H9 (cell line): ENCODE measurements at regions not wholly inside any gene's neighbourhood (a gene's known extent, or its start where the extent isn't known, plus 50 kb on each side); places are given as distances from the start of the nearest gene placed in this dataset.

Experiments
- DNase-seq: peaks from one replicate; pipeline ENCODE4 v3.0.0-alpha.2; 2017
- H2AFZ ChIP-seq: one replicate; pipeline ENCODE4 v1.6.1; 2013; ENCODE audit warnings: mild to moderate bottlenecking, low read length, control low read depth, moderate library complexity
- H2AK5ac ChIP-seq: 2 replicates; pipeline ENCODE4 v1.6.1; 2013; ENCODE audit warnings: low read length, control low read depth, mixed read lengths; ENCODE audit not compliant: insufficient read length
- H2BK120ac ChIP-seq: one replicate; pipeline ENCODE4 v1.6.1; 2013; ENCODE audit warnings: low read depth, mild to moderate bottlenecking, low read length, control low read depth, inconsistent platforms; ENCODE audit not compliant: poor library complexity, severe bottlenecking
- H2BK12ac ChIP-seq: 2 replicates; pipeline ENCODE4 v1.6.1; 2013; ENCODE audit warnings: low read length, control low read depth, mixed read lengths, low read depth; ENCODE audit not compliant: insufficient read length
- H2BK15ac ChIP-seq: 2 replicates; pipeline ENCODE4 v1.6.1; 2013; ENCODE audit warnings: low read depth, low read length, control low read depth
- H2BK20ac ChIP-seq: one replicate; pipeline ENCODE4 v1.6.1; 2013; ENCODE audit warnings: low read depth, mild to moderate bottlenecking, low read length, control low read depth, inconsistent platforms; ENCODE audit not compliant: poor library complexity, severe bottlenecking
- H2BK5ac ChIP-seq: 2 replicates; pipeline ENCODE4 v1.6.1; 2013; ENCODE audit warnings: low read length, control low read depth, mixed read lengths; ENCODE audit not compliant: insufficient read length
- H3K14ac ChIP-seq: 2 replicates; pipeline ENCODE4 v1.6.1; 2013; ENCODE audit warnings: low read length, control low read depth; ENCODE audit not compliant: insufficient read depth
- H3K18ac ChIP-seq: 2 replicates; pipeline ENCODE4 v1.6.1; 2013; ENCODE audit warnings: low read depth, mild to moderate bottlenecking, mixed read lengths, low read length, control low read depth; ENCODE audit not compliant: insufficient read length
- H3K23ac ChIP-seq: 2 replicates; pipeline ENCODE4 v1.6.1; 2013; ENCODE audit warnings: low read length, control low read depth, mixed read lengths, low read depth; ENCODE audit not compliant: insufficient read length
- H3K23me2 ChIP-seq: 2 replicates; pipeline ENCODE4 v1.6.1; 2013; ENCODE audit warnings: low read depth, mild to moderate bottlenecking, mixed read lengths, low read length, control low read depth; ENCODE audit not compliant: insufficient read length, poor library complexity, severe bottlenecking
- H3K27ac ChIP-seq: 2 replicates; pipeline ENCODE4 v1.5.1; 2013; ENCODE audit warnings: low read length, control low read depth, mixed read lengths, low read depth; ENCODE audit not compliant: insufficient read length
- H3K27me3 ChIP-seq: 2 replicates; pipeline ENCODE4 v1.6.1; 2013; ENCODE audit warnings: low read length, control low read depth, inconsistent platforms; ENCODE audit not compliant: insufficient read depth
- H3K4ac ChIP-seq: 2 replicates; pipeline ENCODE4 v1.6.1; 2013; ENCODE audit warnings: low read depth, mild to moderate bottlenecking, control low read depth, inconsistent platforms, low read length, moderate library complexity
- H3K4me1 ChIP-seq: 2 replicates; pipeline ENCODE4 v1.6.1; 2013; ENCODE audit warnings: low read length, control low read depth, inconsistent platforms; ENCODE audit not compliant: insufficient read depth
- H3K4me2 ChIP-seq: 2 replicates; pipeline ENCODE4 v1.6.1; 2013; ENCODE audit warnings: low read length, control low read depth, mixed read lengths; ENCODE audit not compliant: insufficient read length, insufficient read depth
- H3K56ac ChIP-seq: 2 replicates; pipeline ENCODE4 v1.6.1; 2013; ENCODE audit warnings: low read depth, mild to moderate bottlenecking, mixed read lengths, low read length, control low read depth; ENCODE audit not compliant: insufficient read length
- H3K79me1 ChIP-seq: 2 replicates; pipeline ENCODE4 v1.6.1; 2013; ENCODE audit warnings: low read depth, mild to moderate bottlenecking, moderate library complexity, low read length, control low read depth, inconsistent platforms; ENCODE audit not compliant: insufficient read depth, poor library complexity, severe bottlenecking
- H3K79me2 ChIP-seq: 2 replicates; pipeline ENCODE4 v1.6.1; 2013; ENCODE audit warnings: low read length, control low read depth, inconsistent platforms; ENCODE audit not compliant: insufficient read depth
- H3K9ac ChIP-seq: 2 replicates; pipeline ENCODE4 v1.6.1; 2013; ENCODE audit warnings: low read length, control low read depth, mixed read lengths; ENCODE audit not compliant: insufficient read length; ENCODE audit errors: extremely low read depth
- H3K9me3 ChIP-seq: one replicate; pipeline ENCODE4 v1.6.1; 2013; ENCODE audit warnings: low read depth, low read length, inconsistent platforms; ENCODE audit not compliant: control insufficient read depth
- H3T11ph ChIP-seq: one replicate; pipeline ENCODE4 v1.6.1; 2013; ENCODE audit warnings: mild to moderate bottlenecking, low read length, control low read depth, inconsistent platforms
- H4K20me1 ChIP-seq: one replicate; pipeline ENCODE4 v1.6.1; 2013; ENCODE audit not compliant: control insufficient read depth, insufficient read length, insufficient read depth
- H4K5ac ChIP-seq: 2 replicates; pipeline ENCODE4 v1.6.1; 2013; ENCODE audit warnings: low read depth, mild to moderate bottlenecking, mixed read lengths, low read length, control low read depth; ENCODE audit not compliant: insufficient read length
- H4K8ac ChIP-seq: replicated peaks from 2 replicates; pipeline ENCODE4 v1.6.1; 2013; ENCODE audit warnings: low read length, control low read depth, mixed read lengths, low read depth; ENCODE audit not compliant: insufficient read length
- H4K91ac ChIP-seq: 2 replicates; pipeline ENCODE4 v1.6.1; 2013; ENCODE audit warnings: low read depth, mild to moderate bottlenecking, moderate library complexity, mixed read lengths, low read length, control low read depth; ENCODE audit not compliant: insufficient read length
- H3K27ac Mint-ChIP-seq, 3 experiments: 2 replicates in 2 of 3; 3 replicates in 1 of 3; pipeline ENCODE4 v1.8.0; 2020 to 2021; ENCODE audit warnings: mixed read lengths in 3 of 3, mild to moderate bottlenecking in 1 of 3, moderate library complexity in 1 of 3
- H3K27me3 Mint-ChIP-seq: 2 replicates; pipeline ENCODE4 v1.8.0; 2021; ENCODE audit warnings: low read depth, mild to moderate bottlenecking, moderate library complexity, mixed read lengths
- H3K36me3 Mint-ChIP-seq, 3 experiments: 2 replicates in 2 of 3; 3 replicates in 1 of 3; pipeline ENCODE4 v1.8.0; 2020 to 2021; ENCODE audit warnings: low read depth in 3 of 3, mixed read lengths in 3 of 3; ENCODE audit not compliant: insufficient read depth in 1 of 3
- H3K4me1 Mint-ChIP-seq, 2 experiments: 2 replicates each; pipeline ENCODE4 v1.8.0; 2020; ENCODE audit warnings: mixed read lengths in 2 of 2
- H3K4me3 Mint-ChIP-seq, 2 experiments: 2 replicates in 1 of 2; 3 replicates in 1 of 2; pipeline ENCODE4 v1.8.0; 2020 to 2021; ENCODE audit warnings: mild to moderate bottlenecking in 2 of 2, mixed read lengths in 2 of 2, moderate library complexity in 1 of 2
- H3K9me3 Mint-ChIP-seq, 2 experiments: 2 replicates in 1 of 2; 3 replicates in 1 of 2; pipeline ENCODE4 v1.8.0; 2020; ENCODE audit warnings: mild to moderate bottlenecking in 2 of 2, mixed read lengths in 2 of 2, moderate library complexity in 1 of 2
- WGBS: extraction: QIAGEN DNeasy Blood & Tissue Kit; methylation state at CpG from one replicate; pipeline ENCODE4 v1.1.7; 2013; ENCODE audit warnings: missing lambda C conversion rate, low lambda C conversion rate, mixed read lengths; ENCODE audit not compliant: insufficient read length; ENCODE audit errors: extremely low coverage; 5-methylcytosine and 5-hydroxymethylcytosine counted together
- TF ChIP-seq, protein P1 (sequence below): fragments of 200-600 bp; sonication (generic); conservative IDR thresholded peaks from 3 replicates; pipeline ENCODE4 v1.8.0; 2021; ENCODE audit warnings: antibody characterized with exemption, mild to moderate bottlenecking

DNA sequence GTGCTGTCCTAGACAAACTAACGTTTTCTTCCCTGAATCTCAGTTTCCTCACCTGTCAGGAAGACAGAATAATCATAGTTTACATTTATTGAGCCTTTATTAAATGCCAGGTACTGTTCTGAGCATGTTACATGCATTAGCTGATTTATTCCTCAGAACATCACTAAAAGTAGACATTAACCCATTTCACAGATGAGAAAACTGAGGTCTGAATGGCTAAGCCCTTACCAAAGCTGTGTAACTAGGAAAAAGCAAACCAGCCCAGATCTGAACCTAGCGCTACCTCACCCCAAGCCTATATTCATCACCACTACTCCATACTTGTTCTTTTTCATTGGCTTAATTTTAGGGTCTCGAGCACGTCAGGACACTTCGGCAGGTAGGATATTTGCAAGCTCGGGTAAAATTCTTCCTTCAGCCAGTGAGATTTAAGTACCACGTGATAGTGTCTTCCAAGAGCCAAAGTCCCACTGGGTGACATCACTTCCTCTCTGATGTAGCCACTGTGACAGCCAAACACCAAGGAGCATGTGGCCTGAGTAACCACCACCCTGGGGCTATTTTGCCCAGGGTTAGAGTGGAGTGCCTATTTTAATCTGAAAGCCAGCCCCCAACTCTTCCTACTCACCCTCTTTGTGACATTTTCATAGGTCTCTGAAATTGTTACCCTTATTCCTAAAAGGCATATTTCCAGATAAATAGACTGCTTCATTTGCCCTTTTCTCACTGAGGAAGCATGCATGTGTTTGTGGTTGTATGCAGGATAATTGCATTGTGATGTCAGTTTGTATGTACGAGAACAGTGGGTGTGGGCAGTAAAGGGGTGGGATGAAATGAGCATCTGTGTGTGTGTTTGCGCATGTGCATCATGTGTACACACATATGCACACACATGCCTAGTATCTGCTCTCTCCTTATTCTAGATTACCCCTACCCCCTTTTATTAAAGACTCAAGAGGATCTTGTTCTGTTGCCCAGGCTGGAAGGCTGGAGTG lies 62.2 kb upstream of the WSCD2 start:
- H3K79me1 ChIP-seq: no peaks in the 10 kb centered on the region
- no peak overlapping the region for H2AK5ac ChIP-seq
- no peaks in the 10 kb centered on the region for H3K27me3 ChIP-seq
- H3K23ac ChIP-seq: no peak overlapping the region
- H3K9me3 ChIP-seq: no peaks in the 10 kb centered on the region
- peaks cover 3% of the 10 kb centered on the region; the same call in 1 of the 2 replicates for H3K27me3 Mint-ChIP-seq
- no peak overlapping the region for H3K4ac ChIP-seq
- no peak overlapping the region for H3K4me3 Mint-ChIP-seq
- H3K14ac ChIP-seq: no peak overlapping the region
- no CpG with 5 or more reads among the region's 9 CpGs for WGBS
- H3K4me2 ChIP-seq: no peak overlapping the region
- H3K9ac ChIP-seq: no peak overlapping the region
- no peaks in the 10 kb centered on the region for H4K20me1 ChIP-seq
- no peak overlapping the region for H2BK15ac ChIP-seq
- no peaks in the 10 kb centered on the region; a peak in 1 of 5 replicates for H3K9me3 Mint-ChIP-seq
- no peak overlapping the region for H2BK120ac ChIP-seq
- H3K4me1 Mint-ChIP-seq: peaks cover 0 to 6% of the 10 kb centered on the region in 2 experiments; a peak in 1 of 4 replicates
- H3K36me3 Mint-ChIP-seq: no peaks in the 10 kb centered on the region
- no peak overlapping the region for H4K8ac ChIP-seq
- no peak overlapping the region for H2BK5ac ChIP-seq
- TF ChIP-seq, protein P1, sequence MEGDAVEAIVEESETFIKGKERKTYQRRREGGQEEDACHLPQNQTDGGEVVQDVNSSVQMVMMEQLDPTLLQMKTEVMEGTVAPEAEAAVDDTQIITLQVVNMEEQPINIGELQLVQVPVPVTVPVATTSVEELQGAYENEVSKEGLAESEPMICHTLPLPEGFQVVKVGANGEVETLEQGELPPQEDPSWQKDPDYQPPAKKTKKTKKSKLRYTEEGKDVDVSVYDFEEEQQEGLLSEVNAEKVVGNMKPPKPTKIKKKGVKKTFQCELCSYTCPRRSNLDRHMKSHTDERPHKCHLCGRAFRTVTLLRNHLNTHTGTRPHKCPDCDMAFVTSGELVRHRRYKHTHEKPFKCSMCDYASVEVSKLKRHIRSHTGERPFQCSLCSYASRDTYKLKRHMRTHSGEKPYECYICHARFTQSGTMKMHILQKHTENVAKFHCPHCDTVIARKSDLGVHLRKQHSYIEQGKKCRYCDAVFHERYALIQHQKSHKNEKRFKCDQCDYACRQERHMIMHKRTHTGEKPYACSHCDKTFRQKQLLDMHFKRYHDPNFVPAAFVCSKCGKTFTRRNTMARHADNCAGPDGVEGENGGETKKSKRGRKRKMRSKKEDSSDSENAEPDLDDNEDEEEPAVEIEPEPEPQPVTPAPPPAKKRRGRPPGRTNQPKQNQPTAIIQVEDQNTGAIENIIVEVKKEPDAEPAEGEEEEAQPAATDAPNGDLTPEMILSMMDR: no peak
- no peak overlapping the region for H2BK20ac ChIP-seq
- no peak overlapping the region for H2BK12ac ChIP-seq
- H3K23me2 ChIP-seq: no peaks in the 10 kb centered on the region
- H3K4me1 ChIP-seq: no peaks in the 10 kb centered on the region
- no peak overlapping the region for H4K91ac ChIP-seq
- H2AFZ ChIP-seq: no peak overlapping the region
- H3K27ac Mint-ChIP-seq: no peak overlapping the region
- no peak overlapping the region for H3T11ph ChIP-seq
- no peak overlapping the region for H3K27ac ChIP-seq
- no peaks in the 10 kb centered on the region for H3K79me2 ChIP-seq
- H3K56ac ChIP-seq: no peak overlapping the region
- no peak for DNase-seq
- H4K5ac ChIP-seq: no peak overlapping the region
- H3K18ac ChIP-seq: no peak overlapping the region
